Adrenal gland (tissue), 5 donors: ENCODE measurements at regions not wholly inside any gene's neighbourhood (a gene's known extent, or its start where the extent isn't known, plus 50 kb on each side); places are given as distances from the start of the nearest gene placed in this dataset.

ENCODE experiments used
- POLR2A ChIP-seq, 2 donors: fragments of 450-650 bp; IDR thresholded peaks; one replicate each; pipeline ENCODE4 v1.6.1; 2017; ENCODE audit warnings: antibody characterized with exemption in 2 of 2, mild to moderate bottlenecking in 2 of 2, moderate library complexity in 1 of 2
- TF ChIP-seq, protein P1 (sequence below), 6 experiments: fragments of 450-650 bp in 4 of 6; fragments of 200-600 bp in 2 of 6; sonication (generic) in 1 of 6; IDR thresholded peaks; 1 replicate in 5 of 6; 2 replicates in 1 of 6; pipeline versions ENCODE4 v1.5.1 to v1.8.0; 2016 to 2021; ENCODE audit warnings: antibody characterized with exemption in 6 of 6, mild to moderate bottlenecking in 2 of 6, moderate library complexity in 1 of 6
- donor health status: DM: no; HTN: no; CAD: no.

DNA sequence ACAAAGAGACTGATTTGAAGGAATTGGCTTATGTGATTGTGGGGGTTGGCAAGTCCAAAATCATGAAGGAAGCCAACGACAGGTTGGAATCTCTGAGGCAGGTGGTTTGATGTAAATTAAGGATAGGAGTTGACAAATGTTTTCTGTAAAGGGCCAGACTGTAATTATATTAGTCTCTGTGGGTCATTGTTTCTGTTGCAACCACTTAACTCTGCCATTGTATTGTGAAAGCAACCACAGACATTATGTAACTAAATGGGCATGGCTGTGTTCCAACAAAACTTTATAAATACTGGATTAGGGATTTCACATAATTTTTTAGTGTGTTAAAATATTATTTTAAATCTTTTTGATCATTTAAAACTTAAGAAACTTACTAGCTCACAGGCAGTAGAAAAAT is 199.2 kb upstream of the MYLIP start:
- TF ChIP-seq, protein P1, sequence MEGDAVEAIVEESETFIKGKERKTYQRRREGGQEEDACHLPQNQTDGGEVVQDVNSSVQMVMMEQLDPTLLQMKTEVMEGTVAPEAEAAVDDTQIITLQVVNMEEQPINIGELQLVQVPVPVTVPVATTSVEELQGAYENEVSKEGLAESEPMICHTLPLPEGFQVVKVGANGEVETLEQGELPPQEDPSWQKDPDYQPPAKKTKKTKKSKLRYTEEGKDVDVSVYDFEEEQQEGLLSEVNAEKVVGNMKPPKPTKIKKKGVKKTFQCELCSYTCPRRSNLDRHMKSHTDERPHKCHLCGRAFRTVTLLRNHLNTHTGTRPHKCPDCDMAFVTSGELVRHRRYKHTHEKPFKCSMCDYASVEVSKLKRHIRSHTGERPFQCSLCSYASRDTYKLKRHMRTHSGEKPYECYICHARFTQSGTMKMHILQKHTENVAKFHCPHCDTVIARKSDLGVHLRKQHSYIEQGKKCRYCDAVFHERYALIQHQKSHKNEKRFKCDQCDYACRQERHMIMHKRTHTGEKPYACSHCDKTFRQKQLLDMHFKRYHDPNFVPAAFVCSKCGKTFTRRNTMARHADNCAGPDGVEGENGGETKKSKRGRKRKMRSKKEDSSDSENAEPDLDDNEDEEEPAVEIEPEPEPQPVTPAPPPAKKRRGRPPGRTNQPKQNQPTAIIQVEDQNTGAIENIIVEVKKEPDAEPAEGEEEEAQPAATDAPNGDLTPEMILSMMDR (IDR thresholded peaks at IDR 0.05), result no peak
- TF ChIP-seq POLR2A (IDR thresholded peaks at IDR 0.05), result no peak
